DMS53 treated with DMSO at 0.1 percent for 48 hours (cell line): ENCODE measurements at regions not wholly inside any gene's neighbourhood (a gene's known extent, or its start where the extent isn't known, plus 50 kb on each side); places are given as distances from the start of the nearest gene placed in this dataset.
"Not testable (repeated sequence)": the region's sequence is repeated elsewhere in the genome, so short reads cannot be mapped to it uniquely, and the experiment has no call there.

Source experiments
- DNase-seq: peaks from one replicate; lab custom pipeline; 2025; ENCODE audit not compliant: unreplicated experiment; lab: John Stamatoyannopoulos, UW

GRCh38 chr5:96175090-96175489, 213.4 kb upstream of the ELL2 start:
- peak; percentile 5 for DNase-seq

GRCh38 chr5:96173366-96173765, 211.7 kb upstream of the ELL2 start:
- DNase-seq = no peak

GRCh38 chr5:96172436-96172835, 210.8 kb upstream of the ELL2 start:
- DNase-seq = no peak

GRCh38 chr5:96171973-96172372, 210.3 kb upstream of the ELL2 start:
- DNase-seq = not testable (repeated sequence)

- not testable (repeated sequence) for DNase-seq
Observed at GRCh38 chr5:96170481-96171125, 209.0 kb upstream of the ELL2 start.

- DNase-seq = not testable (repeated sequence)
Observed at GRCh38 chr5:96168833-96169232, 207.2 kb upstream of the ELL2 start.

GRCh38 chr5:96159043-96159442, 197.4 kb upstream of the ELL2 start:
- no peak for DNase-seq

GRCh38 chr5:96157841-96158291, 196.2 kb upstream of the ELL2 start:
- peak; percentile 57 for DNase-seq

- DNase-seq = peak; percentile 54
Observed at GRCh38 chr5:96157077-96157780, 195.6 kb upstream of the ELL2 start.

- no peak for DNase-seq
Observed at GRCh38 chr5:96155147-96155546, 193.5 kb upstream of the ELL2 start.

- no peak for DNase-seq
Observed at GRCh38 chr5:96151891-96152290, 190.2 kb upstream of the ELL2 start.

GRCh38 chr5:96150007-96150406, 188.4 kb upstream of the ELL2 start:
- no peak for DNase-seq

- no peak for DNase-seq
Observed at GRCh38 chr5:96149546-96149945, 187.9 kb upstream of the ELL2 start.

- DNase-seq = no peak
Observed at GRCh38 chr5:96149021-96149420, 187.4 kb upstream of the ELL2 start.

GRCh38 chr5:96148376-96148775, 186.7 kb upstream of the ELL2 start:
- no peak for DNase-seq

- DNase-seq = no peak
Observed at GRCh38 chr5:96147866-96148265, 186.2 kb upstream of the ELL2 start.

GRCh38 chr5:96146675-96147074, 185.0 kb upstream of the ELL2 start:
- peak; percentile 17 for DNase-seq

- peak; percentile 4 for DNase-seq
Observed at GRCh38 chr5:96144289-96144688, 182.6 kb upstream of the ELL2 start.

- DNase-seq = peak; percentile 15
Observed at GRCh38 chr5:96143450-96143849, 181.8 kb upstream of the ELL2 start.

- no peak for DNase-seq
Observed at GRCh38 chr5:96142786-96143434, 181.3 kb upstream of the ELL2 start.

- DNase-seq = no peak
Observed at GRCh38 chr5:96142184-96142781, 180.6 kb upstream of the ELL2 start.

GRCh38 chr5:96141749-96142148, 180.1 kb upstream of the ELL2 start:
- DNase-seq = no peak
